HG03135 (cell line): ENCODE measurements at regions not wholly inside any gene's neighbourhood (a gene's known extent, or its start where the extent isn't known, plus 50 kb on each side); places are given as distances from the start of the nearest gene placed in this dataset.

Experiments used
- ATAC-seq: cut with Tn5 transposase; IDR thresholded peaks from one replicate; pipeline ENCODE4 v1.9.1; 2021; ENCODE audit warnings: mild to moderate bottlenecking, moderate library complexity; ENCODE audit not compliant: unreplicated experiment

DNA sequence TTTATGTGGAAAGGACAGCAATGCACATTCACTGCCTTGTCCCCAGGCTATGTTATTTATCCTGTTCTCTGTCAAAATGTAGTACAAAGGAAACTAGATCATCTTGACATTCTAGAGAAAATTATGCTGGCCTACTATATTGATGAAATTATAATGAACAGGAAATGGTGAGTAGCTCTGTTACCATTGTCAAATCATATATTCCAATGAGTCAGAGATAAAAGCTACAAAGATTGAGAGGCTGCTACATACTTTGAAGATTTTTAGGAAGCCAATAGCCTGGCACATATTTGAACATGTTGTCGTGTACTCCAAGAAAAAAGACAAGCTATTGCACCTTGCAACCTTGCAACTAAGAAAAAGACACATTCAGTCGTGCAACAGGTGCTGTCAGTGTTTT, 52.7 kb upstream of the TET2 start:
- no peak for ATAC-seq
